ENCODE measurements at regions not wholly inside any gene's neighbourhood (a gene's known extent, or its start where the extent isn't known, plus 50 kb on each side); places are given as distances from the start of the nearest gene placed in this dataset.

DNA sequence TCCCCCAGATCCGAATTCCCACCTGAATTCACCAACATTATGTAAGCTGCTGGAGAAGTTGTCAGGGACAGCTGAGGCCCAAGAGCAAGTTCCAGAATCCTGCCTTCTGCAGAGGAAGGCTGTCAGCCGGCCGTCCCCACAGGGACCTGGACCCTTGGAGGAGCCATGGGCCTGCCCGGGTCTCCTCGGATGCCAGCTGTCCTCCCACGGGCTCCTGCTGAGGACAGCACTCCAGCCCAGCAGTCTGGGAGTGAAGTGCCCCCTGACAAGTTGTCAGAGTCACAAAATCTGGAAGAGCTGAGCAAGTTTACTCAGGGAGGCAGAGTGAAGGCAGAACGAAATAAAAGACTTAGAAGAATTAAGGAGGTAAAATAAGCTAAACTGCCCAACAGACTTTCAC is 192.5 kb upstream of the DAPK1 start:
- no peaks in the 10 kb centered on the region for H3K36me3 ChIP-seq (ENCODE audit: insufficient read depth, low read depth, low read length)
- H3K27me3 ChIP-seq (ENCODE audit: insufficient read depth, low read length), result no peaks in the 10 kb centered on the region; the same call in 1 of the 2 replicates
- no peaks in the 10 kb centered on the region for H3K4me1 ChIP-seq (ENCODE audit: insufficient read depth, low read length)
- no peak overlapping the region for H3K27ac ChIP-seq (ENCODE audit: low read length)
- H3K9ac ChIP-seq (ENCODE audit: low read depth, low read length), result no peak overlapping the region
- H3K4me3 ChIP-seq (ENCODE audit: low read length), result no peak overlapping the region
- H3K9me3 ChIP-seq (ENCODE audit: insufficient read depth, low read depth, low read length), result no peaks in the 10 kb centered on the region

DNA sequence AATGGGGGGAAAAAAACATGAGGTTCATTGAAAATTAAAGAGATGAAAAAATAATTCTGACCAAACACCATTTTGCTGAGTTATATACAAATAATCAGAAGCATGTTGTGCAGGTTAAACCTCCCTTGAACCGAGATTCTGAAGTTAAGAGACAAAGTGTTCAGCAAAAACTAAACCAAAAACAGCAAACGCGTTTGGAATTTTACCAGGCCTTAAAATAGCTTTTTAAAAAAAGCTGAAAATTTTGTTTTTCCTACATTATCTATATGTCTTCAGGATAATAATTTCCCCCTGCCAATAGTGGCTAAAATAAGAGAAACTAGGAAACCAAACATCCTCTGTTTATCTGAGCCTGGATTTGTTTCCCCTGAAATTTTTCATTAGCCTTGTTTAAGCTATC is 191.7 kb upstream of the DAPK1 start:
- no peaks in the 10 kb centered on the region for H3K9me3 ChIP-seq (ENCODE audit: insufficient read depth, low read depth, low read length)
- H3K9ac ChIP-seq (ENCODE audit: low read depth, low read length), result no peak overlapping the region
- H3K4me1 ChIP-seq (ENCODE audit: insufficient read depth, low read length), result no peaks in the 10 kb centered on the region
- H3K27ac ChIP-seq (ENCODE audit: low read length), result no peak overlapping the region
- no peak overlapping the region for H3K4me3 ChIP-seq (ENCODE audit: low read length)
- H3K27me3 ChIP-seq (ENCODE audit: insufficient read depth, low read length), result no peaks in the 10 kb centered on the region; the same call in 1 of the 2 replicates
- H3K36me3 ChIP-seq (ENCODE audit: insufficient read depth, low read depth, low read length), result no peaks in the 10 kb centered on the region

GRCh38 chr9:87307848-87308247 is 189.8 kb upstream of the DAPK1 start:
- no peaks in the 10 kb centered on the region for H3K9me3 ChIP-seq (ENCODE audit: insufficient read depth, low read depth, low read length)
- H3K36me3 ChIP-seq (ENCODE audit: insufficient read depth, low read depth, low read length), result no peaks in the 10 kb centered on the region
- H3K27ac ChIP-seq (ENCODE audit: low read length), result no peak overlapping the region
- no peaks in the 10 kb centered on the region for H3K4me1 ChIP-seq (ENCODE audit: insufficient read depth, low read length)
- no peaks in the 10 kb centered on the region; the same call in 1 of the 2 replicates for H3K27me3 ChIP-seq (ENCODE audit: insufficient read depth, low read length)
- H3K4me3 ChIP-seq (ENCODE audit: low read length), result no peak overlapping the region
- no peak overlapping the region for H3K9ac ChIP-seq (ENCODE audit: low read depth, low read length)

GRCh38 chr9:87309236-87309635 is 188.4 kb upstream of the DAPK1 start:
- Histone ChIP-seq H3K4me1 (ENCODE audit: insufficient read depth, low read length) (no peaks in the 10 kb centered on the region), H3K4me3 (ENCODE audit: low read length) (no peak overlapping the region), H3K36me3 (ENCODE audit: insufficient read depth, low read depth, low read length) (no peaks in the 10 kb centered on the region), H3K9me3 (ENCODE audit: insufficient read depth, low read depth, low read length) (no peaks in the 10 kb centered on the region), H3K9ac (ENCODE audit: low read depth, low read length) (no peak overlapping the region), H3K27me3 (ENCODE audit: insufficient read depth, low read length) (no peaks in the 10 kb centered on the region; the same call in 1 of the 2 replicates), H3K27ac (ENCODE audit: low read length) (no peak overlapping the region)

- Histone ChIP-seq H3K36me3 (ENCODE audit: insufficient read depth, low read depth, low read length) (no peaks in the 10 kb centered on the region), H3K9ac (ENCODE audit: low read depth, low read length) (no peak overlapping the region), H3K27me3 (ENCODE audit: insufficient read depth, low read length) (no peaks in the 10 kb centered on the region; the same call in 1 of the 2 replicates), H3K4me1 (ENCODE audit: insufficient read depth, low read length) (no peaks in the 10 kb centered on the region), H3K27ac (ENCODE audit: low read length) (no peak overlapping the region), H3K9me3 (ENCODE audit: insufficient read depth, low read depth, low read length) (no peaks in the 10 kb centered on the region), H3K4me3 (ENCODE audit: low read length) (no peak overlapping the region)
Observed at GRCh38 chr9:87310827-87311523, 186.7 kb upstream of the DAPK1 start.

DNA sequence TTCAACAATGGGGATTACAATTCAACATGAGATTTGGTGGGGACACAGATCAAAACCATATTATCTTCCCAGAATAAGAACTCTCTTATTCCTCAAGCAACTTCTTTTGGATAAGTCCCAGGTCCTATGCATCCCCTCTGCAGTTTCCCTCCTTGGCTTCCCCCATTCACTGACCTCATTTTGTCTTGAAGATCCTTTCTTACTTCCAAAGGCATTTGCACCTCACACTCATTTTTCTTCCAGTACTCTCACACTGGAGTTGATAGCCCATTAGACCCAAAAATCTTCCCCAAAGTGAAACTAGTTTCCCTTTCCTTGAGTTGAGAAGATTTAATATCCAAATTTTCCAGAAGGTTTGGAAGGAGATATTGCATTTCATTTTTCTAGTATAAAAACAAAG is 178.0 kb upstream of the DAPK1 start:
- Histone ChIP-seq H3K27me3 (ENCODE audit: insufficient read depth, low read length) (no peaks in the 10 kb centered on the region), H3K9me3 (ENCODE audit: insufficient read depth, low read depth, low read length) (no peaks in the 10 kb centered on the region; the same call in 1 of the 2 replicates), H3K4me1 (ENCODE audit: insufficient read depth, low read length) (no peaks in the 10 kb centered on the region), H3K9ac (ENCODE audit: low read depth, low read length) (no peak overlapping the region), H3K4me3 (ENCODE audit: low read length) (no peak overlapping the region), H3K27ac (ENCODE audit: low read length) (no peak overlapping the region), H3K36me3 (ENCODE audit: insufficient read depth, low read depth, low read length) (no peaks in the 10 kb centered on the region)

DNA sequence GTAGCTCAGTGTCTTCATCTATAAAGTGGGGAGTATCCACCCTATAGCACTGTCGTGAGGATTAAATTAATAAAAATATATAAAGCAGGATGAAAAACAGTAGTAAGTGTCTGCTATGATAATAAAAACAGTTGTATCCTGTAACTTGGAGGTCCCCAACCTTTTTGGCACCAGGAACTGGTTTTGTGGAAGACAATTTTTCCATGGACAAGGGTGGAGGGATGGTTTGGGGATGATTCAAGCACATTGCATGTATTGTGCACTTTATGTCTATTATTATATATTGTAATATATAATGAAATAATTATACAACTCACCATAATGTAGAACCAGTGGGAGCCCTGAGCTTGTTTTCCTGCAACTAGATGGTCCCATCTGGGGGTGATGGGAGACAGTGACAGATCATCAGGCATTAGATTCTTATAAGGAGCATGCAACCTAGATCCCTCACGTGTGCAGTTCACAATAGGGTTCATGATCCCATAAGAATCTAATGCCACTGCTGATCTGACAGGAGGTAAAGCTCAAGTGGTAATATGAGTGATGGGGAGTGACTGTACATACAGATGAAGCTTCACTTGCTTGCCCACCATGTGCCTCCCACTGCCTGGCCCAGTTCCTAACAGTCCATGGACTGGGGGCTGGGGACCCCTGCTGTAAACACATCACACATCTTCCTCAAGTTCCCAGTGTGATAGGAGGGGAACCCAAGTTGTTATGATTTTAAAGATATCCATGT is 177.4 kb upstream of the DAPK1 start:
- Histone ChIP-seq H3K4me1 (ENCODE audit: insufficient read depth, low read length) (no peaks in the 10 kb centered on the region), H3K4me3 (ENCODE audit: low read length) (no peak overlapping the region)

GRCh38 chr9:87322840-87323635 is 174.6 kb upstream of the DAPK1 start:
- Histone ChIP-seq H3K36me3 (ENCODE audit: insufficient read depth, low read depth, low read length) (no peaks in the 10 kb centered on the region), H3K4me1 (ENCODE audit: insufficient read depth, low read length) (no peaks in the 10 kb centered on the region), H3K9me3 (ENCODE audit: insufficient read depth, low read depth, low read length) (no peaks in the 10 kb centered on the region), H3K27ac (ENCODE audit: low read length) (no peak overlapping the region), H3K27me3 (ENCODE audit: insufficient read depth, low read length) (no peaks in the 10 kb centered on the region), H3K9ac (ENCODE audit: low read depth, low read length) (no peak overlapping the region), H3K4me3 (ENCODE audit: low read length) (no peak overlapping the region)

More for the DNA sequence above, 177.4 kb upstream of the DAPK1 start:
- H3K36me3 ChIP-seq (ENCODE audit: insufficient read depth, low read depth, low read length), result no peaks in the 10 kb centered on the region
- no peaks in the 10 kb centered on the region; the same call in 1 of the 2 replicates for H3K9me3 ChIP-seq (ENCODE audit: insufficient read depth, low read depth, low read length)
- no peak overlapping the region for H3K27ac ChIP-seq (ENCODE audit: low read length)
- no peak overlapping the region for H3K9ac ChIP-seq (ENCODE audit: low read depth, low read length)
- H3K27me3 ChIP-seq (ENCODE audit: insufficient read depth, low read length), result no peaks in the 10 kb centered on the region

DNA sequence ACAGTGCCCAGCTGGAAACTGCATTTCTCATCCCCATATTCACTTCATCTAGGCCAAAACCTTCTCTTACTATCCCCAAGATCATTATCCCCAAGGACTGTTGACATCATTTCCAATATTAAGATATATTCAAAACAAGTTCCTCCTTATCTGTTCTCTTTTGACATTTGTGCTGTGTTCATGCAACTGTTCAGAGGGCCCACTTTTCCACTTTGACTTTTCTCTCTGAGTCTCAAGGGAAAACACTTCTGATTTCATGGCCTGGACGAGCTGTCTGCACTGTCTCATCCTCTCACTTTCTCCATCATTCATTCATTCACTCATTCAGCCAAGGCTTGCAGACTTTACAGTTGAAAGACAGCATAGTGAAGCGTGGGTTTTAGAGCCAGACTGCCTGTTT is 173.7 kb upstream of the DAPK1 start:
- Histone ChIP-seq H3K9me3 (ENCODE audit: insufficient read depth, low read depth, low read length) (no peaks in the 10 kb centered on the region), H3K4me1 (ENCODE audit: insufficient read depth, low read length) (no peaks in the 10 kb centered on the region), H3K9ac (ENCODE audit: low read depth, low read length) (no peak overlapping the region), H3K27ac (ENCODE audit: low read length) (no peak overlapping the region), H3K4me3 (ENCODE audit: low read length) (no peak overlapping the region), H3K36me3 (ENCODE audit: insufficient read depth, low read depth, low read length) (no peaks in the 10 kb centered on the region), H3K27me3 (ENCODE audit: insufficient read depth, low read length) (no peaks in the 10 kb centered on the region)

- Histone ChIP-seq H3K36me3 (ENCODE audit: insufficient read depth, low read depth, low read length) (no peaks in the 10 kb centered on the region), H3K27me3 (ENCODE audit: insufficient read depth, low read length) (no peaks in the 10 kb centered on the region), H3K4me3 (ENCODE audit: low read length) (no peak overlapping the region), H3K9ac (ENCODE audit: low read depth, low read length) (no peak overlapping the region), H3K4me1 (ENCODE audit: insufficient read depth, low read length) (no peaks in the 10 kb centered on the region), H3K9me3 (ENCODE audit: insufficient read depth, low read depth, low read length) (no peaks in the 10 kb centered on the region), H3K27ac (ENCODE audit: low read length) (no peak overlapping the region)
Observed at GRCh38 chr9:87324613-87325194, 173.0 kb upstream of the DAPK1 start.

DNA sequence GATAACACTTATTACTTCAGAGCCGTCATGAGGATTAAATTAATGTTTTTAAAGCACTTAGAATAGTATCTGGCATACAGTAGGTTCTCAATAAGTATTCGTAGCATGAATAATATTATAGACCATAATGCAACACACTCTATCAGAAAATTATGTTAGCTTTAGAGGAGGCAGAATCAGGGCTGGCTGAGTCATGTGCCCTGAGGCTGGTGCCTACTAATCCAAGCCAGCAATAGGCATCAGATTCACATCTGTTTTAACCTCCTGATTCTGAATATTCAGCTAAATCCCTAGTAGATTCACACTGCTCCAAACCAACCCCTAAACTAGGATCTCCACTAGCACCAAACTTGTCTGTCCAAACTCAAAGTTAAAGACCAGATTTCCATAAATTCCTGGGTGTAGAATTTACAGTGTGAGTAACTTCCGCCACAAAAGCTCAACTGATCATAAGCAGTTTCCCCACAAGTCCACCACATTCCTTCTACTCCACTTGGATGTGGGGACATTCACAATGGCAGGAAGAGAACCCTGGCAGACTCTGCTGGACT is 170.0 kb upstream of the DAPK1 start:
- Histone ChIP-seq H3K9me3 (ENCODE audit: insufficient read depth, low read depth, low read length) (peaks cover 17% of the 10 kb centered on the region), H3K4me1 (ENCODE audit: insufficient read depth, low read length) (no peaks in the 10 kb centered on the region), H3K4me3 (ENCODE audit: low read length) (no peak overlapping the region), H3K27ac (ENCODE audit: low read length) (no peak overlapping the region), H3K27me3 (ENCODE audit: insufficient read depth, low read length) (no peaks in the 10 kb centered on the region), H3K36me3 (ENCODE audit: insufficient read depth, low read depth, low read length) (no peaks in the 10 kb centered on the region), H3K9ac (ENCODE audit: low read depth, low read length) (no peak overlapping the region)

Measured in iPS-20b (cell line).